Sciatic nerve (tissue), 2 donors: ENCODE measurements at regions not wholly inside any gene's neighbourhood (a gene's known extent, or its start where the extent isn't known, plus 50 kb on each side); places are given as distances from the start of the nearest gene placed in this dataset.
"Not testable (repeated sequence)": the region's sequence is repeated elsewhere in the genome, so short reads cannot be mapped to it uniquely, and the experiment has no call there.

Source experiments
- ATAC-seq: fragments of 200-7000 bp; cut with Tn5 transposase; one replicate; pipeline ENCODE4 v1.9.1; 2020; ENCODE audit warnings: mild to moderate bottlenecking, moderate library complexity
- DNase-seq: peaks from one replicate; pipeline ENCODE4 v3.0.0-alpha.2; 2020; ENCODE audit warnings: low spot score
- intact Hi-C: fragments of 100-400 bp; cut with DNase I; formaldehyde crosslinking; loops from one replicate; pipeline ENCODE4 v1.14.2; 2022
- donor health status: DM: no; HTN: no; CAD: no.
- donor health status: DM: no; HTN: no; CAD: no.

DNA sequence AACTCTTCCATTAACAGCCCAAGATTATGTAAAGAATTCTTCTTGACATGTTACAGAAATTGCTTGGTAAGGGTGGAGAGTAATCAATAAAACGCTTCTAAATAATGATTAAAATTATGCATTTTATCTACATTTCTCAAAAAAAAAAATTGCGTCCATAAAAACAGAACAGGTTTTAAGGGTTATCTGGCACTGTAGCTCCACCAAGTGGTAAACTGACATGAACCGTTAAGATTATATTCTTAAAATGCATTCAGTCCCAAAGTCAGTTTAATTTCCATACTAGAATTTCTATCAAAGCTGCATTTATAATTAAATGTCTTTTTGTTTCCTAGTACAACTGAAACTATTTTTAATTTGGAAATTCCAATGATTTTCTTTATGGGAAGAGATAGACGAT, 214.0 kb upstream of the UGT8 start:
- DNase-seq: no peak
- intact Hi-C loops: loop anchor here (5.0 kb wide), 1 partner anchor 432 kb away; no protein-coding TSS in a partner anchor
- no peak for ATAC-seq

DNA sequence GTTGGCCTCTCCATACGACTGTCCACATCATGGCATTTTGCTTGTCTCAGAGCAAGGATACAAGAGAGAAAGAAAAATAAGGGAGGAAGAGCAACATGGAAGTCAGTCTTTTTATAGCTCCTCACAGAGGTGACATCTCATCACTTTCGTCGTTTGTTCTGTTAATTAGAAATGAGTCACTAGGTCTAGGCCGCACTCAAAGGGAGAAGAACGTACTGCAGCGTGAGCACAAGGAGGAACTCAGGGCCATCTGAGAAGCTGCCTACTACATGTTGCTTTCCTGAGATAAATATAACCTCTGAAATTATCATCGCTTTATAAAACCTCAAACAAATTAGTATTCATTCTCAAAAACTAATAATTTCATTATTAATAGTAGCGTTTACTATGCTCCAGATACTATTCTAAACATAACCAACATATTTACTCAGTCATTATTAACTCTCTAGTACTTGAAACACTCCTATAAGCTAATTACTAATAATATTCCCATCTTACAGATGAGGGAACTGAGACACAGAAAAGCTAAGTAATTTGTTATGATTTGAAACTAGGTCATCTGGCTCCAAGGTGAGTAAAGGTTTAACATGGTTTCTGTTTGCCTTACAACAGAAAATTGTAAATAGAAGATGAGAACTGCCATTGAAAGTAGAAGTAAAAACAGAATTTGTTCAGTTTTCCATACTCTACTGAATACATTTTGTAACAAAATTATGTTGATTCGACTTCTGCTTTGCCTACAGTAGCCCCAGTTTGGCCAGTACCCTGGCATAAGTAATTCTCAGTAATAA, 213.2 kb upstream of the UGT8 start:
- intact Hi-C loops: no loop called here
- ATAC-seq: no peak
- DNase-seq: no peak

GRCh38 chr4:114386637-114387233, 211.9 kb upstream of the UGT8 start:
- DNase-seq: no peak
- intact Hi-C loops: no loop called here
- ATAC-seq: no peak

DNA sequence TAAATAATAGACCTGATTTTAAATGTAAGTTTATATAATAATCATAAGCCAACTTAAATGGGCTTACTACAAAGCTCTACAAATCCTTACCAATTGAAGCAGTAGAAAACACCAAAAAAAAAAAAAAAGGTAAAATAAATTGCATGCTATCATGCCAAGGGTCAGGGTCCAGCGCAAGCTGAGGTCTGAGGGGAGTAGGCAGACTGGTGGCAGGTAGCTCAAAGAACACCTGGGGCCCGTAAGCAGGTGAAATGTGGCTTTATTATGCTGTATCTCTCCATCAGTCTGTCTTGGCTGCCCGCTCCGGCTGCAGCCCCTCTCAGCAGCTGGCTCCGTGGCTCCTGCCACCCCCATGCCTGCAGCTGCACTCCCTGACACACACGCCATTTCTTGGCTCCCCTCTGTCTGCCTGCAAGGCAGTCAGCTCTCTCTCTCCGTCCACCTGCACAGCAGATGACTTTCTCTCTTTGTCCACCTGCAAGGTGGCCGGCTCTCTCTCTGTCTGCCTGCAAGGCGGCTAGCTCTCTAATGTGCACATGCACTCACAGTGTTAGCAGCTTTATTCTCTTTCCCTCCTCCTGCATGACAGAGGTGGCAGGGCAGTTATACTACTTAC, 209.4 kb upstream of the UGT8 start:
- intact Hi-C loops: no loop called here
- ATAC-seq: no peak

DNA sequence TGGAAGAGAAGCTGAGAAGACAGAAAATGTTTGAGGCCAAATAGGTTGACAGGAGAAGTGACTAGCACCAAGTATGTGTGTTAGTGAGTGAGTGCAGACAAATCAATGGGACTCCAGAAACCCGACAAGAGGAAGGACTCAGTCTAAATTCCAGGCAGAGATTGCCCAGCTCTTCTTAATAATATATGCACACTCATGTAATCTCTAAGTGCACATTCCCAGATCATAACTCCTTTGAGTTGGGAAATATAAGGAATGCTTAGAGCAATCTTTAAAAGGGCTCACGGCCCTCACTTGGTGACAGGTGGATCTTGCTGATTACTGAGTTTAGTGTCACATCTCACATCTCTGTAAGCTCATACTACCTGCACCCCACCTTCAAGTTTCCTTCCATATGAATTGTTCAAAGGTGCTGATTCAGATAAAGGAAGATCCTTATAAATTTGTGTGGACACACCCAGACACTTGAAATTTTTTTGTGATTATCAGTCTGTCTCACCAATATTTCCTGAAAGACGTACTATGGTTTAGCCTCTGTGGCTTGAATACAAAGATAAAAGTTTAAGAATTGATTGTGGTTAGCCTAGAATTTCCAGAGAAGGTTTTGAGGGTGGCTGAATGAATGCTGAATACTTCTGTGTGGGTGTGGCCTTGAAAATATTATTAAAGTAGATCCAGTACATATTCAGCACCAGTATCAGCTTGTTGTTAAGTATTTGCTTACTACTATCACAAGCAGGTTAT, 205.1 kb upstream of the UGT8 start:
- DNase-seq: no peak
- intact Hi-C loops: no loop called here
- no peak for ATAC-seq

More for the DNA sequence above, 209.4 kb upstream of the UGT8 start:
- no peak for DNase-seq

DNA sequence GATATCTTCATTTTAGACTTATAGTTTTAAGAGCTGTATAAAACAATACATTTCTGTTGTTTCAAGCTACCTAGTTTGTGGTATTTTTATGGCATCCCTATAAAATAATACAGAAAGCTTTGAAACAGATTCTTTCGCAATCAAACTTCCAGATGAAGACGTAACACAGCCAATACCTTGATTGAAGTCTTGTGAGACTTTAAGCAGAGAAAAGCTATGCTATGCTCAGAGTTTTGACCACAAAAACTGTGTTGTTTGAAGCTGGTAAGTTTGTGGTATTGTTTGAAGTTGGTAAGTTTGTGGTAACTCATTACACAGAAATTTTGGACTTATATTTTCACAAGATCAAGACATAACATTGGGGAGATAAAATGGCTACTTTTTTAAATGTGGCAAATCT, 201.8 kb upstream of the UGT8 start:
- intact Hi-C loops: no loop called here
- no peak for DNase-seq
- ATAC-seq: no peak

GRCh38 chr4:114398410-114398809, 200.2 kb upstream of the UGT8 start:
- intact Hi-C loops: no loop called here
- ATAC-seq: no peak
- no peak for DNase-seq

GRCh38 chr4:114399105-114399504, 199.5 kb upstream of the UGT8 start:
- no peak for DNase-seq
- intact Hi-C loops: no loop called here
- no peak for ATAC-seq

- ATAC-seq (no peak), DNase-seq (no peak)
- intact Hi-C loops: no loop called here
These were observed 198.1 kb upstream of the UGT8 start for GRCh38 chr4:114400531-114400930.

DNA sequence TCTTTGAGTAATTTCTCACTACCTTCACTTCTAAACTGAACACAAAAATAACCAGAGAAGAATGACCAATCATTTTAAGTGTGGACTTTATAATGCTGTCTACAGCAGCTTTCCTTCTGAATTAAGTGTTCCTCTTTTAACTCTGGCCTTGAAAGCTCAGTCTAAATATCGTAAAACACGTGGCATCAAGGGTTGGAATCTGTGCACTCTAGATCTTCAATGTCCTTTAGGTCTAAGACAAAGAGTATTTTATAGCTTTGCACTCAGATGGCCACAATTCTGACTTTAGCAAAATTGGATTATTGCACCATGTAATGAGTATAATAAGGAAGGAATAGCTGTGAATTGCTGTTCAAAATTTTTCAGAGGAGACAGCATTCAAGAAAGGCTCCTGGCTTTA, 197.1 kb upstream of the UGT8 start:
- DNase-seq (no peak), ATAC-seq (no peak)
- intact Hi-C loops: no loop called here

GRCh38 chr4:114417214-114417613, 181.4 kb upstream of the UGT8 start:
- no peak for ATAC-seq
- no peak for DNase-seq
- intact Hi-C loops: no loop called here

- ATAC-seq: no peak
- intact Hi-C loops: no loop called here
- no peak for DNase-seq
These were observed 178.5 kb upstream of the UGT8 start for GRCh38 chr4:114420069-114420468.

DNA sequence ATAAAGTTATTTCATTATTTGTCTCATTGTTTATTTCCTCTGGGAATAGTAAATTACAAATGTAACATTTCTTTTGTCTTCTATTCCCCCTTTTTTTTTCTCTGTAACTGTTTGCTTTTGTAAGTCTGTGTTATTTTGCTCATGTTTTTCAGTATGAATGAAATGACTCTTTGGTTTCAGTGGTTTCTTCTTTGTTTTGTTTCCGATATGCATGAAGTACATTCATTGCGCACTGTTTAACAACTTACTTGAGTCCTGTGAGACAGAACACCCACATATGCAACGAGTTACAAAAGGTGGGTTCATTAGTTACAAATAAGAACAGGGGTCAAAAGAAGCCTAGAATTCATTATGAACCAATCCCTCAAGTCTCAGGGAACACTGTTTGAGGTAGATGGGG, 175.0 kb upstream of the UGT8 start:
- ATAC-seq: no peak
- no peak for DNase-seq
- intact Hi-C loops: no loop called here

DNA sequence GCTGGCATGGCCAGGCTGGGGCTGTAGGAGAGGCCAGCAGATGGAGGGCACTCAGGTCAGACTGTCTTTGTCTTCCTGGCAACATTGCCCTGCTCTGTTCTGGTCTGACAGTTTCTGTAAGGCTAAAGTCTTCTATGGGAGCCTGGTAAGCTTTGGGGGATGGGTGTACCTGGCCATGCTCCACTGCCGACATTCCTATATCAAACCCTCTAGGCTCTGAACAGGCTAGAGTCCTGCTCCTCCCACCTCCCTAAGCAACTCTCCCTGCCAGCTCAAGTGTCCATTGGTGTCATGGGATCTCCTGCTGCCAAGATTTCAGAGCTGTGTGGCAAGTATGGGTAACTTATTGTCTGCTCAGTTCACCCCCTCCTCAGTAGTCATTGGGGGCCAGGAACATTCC, 163.5 kb upstream of the UGT8 start:
- intact Hi-C loops: no loop called here
- ATAC-seq: no peak

GRCh38 chr4:114442856-114443255, 155.8 kb upstream of the UGT8 start:
- ATAC-seq (no peak), DNase-seq (no peak)
- intact Hi-C loops: no loop called here

More for the DNA sequence above, 163.5 kb upstream of the UGT8 start:
- no peak for DNase-seq

DNA sequence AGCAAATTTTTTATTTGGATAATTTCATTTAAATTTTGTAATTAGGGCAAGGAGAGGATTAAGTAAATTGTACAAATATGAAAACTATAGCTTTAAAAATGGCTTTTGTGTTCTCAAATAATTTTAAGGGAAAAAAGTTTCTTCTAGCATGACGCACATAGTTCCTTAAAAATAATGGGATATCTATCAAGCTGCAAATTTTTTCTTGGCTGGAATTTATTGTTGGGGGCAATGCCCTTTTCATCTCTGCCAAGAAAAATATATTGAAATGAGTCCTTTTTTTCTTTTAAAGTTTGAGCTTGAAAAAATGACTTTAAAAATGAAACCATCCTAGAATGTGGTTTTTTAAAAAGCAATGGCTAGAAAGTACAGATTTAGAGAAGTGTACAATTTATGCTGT, 154.4 kb upstream of the UGT8 start:
- intact Hi-C loops: no loop called here
- ATAC-seq: no peak
- no peak for DNase-seq

GRCh38 chr4:114447963-114448516, 150.6 kb upstream of the UGT8 start:
- DNase-seq, intact Hi-C loops, ATAC-seq: not testable (repeated sequence)

- intact Hi-C loops: no loop called here
- DNase-seq: no peak
- ATAC-seq: no peak
These were observed 139.9 kb upstream of the UGT8 start for GRCh38 chr4:114458728-114459127.

DNA sequence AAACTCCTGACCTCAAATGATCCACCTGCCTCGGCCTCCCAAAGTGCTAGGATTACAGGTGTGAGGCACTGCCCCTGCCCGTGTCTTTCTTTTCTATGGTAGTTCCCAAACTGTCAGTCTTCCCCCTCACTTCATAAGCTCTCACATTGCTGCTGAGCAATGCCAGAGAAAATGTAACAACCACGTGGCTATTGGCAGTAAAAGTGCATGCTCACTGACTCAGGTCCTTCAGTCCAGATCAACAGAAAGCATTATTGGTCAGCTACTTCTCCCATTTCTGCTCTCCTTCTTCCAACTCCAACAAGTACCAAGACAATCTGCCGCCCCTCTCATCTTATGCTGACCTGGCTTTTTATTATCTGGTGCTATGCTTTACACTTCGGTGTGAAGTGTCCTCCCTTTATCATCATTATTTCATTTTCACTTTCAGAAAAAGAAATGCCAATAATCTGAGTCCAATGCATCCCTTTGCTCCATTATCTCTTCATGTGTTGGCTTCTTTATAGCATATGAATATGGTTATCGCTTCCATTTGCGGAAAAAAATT, 133.8 kb upstream of the UGT8 start:
- intact Hi-C loops: no loop called here
- DNase-seq (no peak), ATAC-seq (no peak)
